OCI-LY3 (cell line): ENCODE measurements at regions not wholly inside any gene's neighbourhood (a gene's known extent, or its start where the extent isn't known, plus 50 kb on each side); places are given as distances from the start of the nearest gene placed in this dataset.

ENCODE experiments used
- EZH2phosphoT487 ChIP-seq: fragments of 200-600 bp; shearing (Covaris generic); IDR thresholded peaks from 2 replicates; pipeline ENCODE4 v1.6.1; 2018; ENCODE audit warnings: antibody characterized with exemption, mixed run types, low read depth
- TF ChIP-seq, protein P1 (sequence below): fragments of 200-600, 300-600 bp; sonication (generic); IDR thresholded peaks from 2 replicates; pipeline ENCODE4 v1.5.1; 2014; ENCODE audit warnings: antibody characterized with exemption, low read length, low read depth

DNA sequence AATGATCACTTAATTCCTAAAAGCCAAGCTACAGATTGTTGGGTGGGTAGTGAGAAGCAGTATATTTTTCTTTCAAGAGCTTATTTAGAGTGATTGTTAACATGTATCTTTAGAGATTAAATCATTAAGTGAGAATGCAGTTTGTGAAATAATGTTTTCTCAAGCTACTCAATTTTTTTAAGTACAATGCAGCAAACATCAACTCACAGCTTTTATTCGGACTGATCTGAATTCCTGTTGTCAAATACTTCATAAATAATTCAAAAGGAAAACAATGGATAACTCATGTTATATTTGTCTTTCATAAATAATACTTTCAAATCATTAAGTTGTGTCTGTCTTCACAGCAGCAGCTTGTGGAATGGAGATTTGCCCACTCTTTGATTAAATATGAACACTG is 271.1 kb upstream of the DEPDC1 start:
- TF ChIP-seq EZH2phosphoT487 = no peak
- TF ChIP-seq, protein P1, sequence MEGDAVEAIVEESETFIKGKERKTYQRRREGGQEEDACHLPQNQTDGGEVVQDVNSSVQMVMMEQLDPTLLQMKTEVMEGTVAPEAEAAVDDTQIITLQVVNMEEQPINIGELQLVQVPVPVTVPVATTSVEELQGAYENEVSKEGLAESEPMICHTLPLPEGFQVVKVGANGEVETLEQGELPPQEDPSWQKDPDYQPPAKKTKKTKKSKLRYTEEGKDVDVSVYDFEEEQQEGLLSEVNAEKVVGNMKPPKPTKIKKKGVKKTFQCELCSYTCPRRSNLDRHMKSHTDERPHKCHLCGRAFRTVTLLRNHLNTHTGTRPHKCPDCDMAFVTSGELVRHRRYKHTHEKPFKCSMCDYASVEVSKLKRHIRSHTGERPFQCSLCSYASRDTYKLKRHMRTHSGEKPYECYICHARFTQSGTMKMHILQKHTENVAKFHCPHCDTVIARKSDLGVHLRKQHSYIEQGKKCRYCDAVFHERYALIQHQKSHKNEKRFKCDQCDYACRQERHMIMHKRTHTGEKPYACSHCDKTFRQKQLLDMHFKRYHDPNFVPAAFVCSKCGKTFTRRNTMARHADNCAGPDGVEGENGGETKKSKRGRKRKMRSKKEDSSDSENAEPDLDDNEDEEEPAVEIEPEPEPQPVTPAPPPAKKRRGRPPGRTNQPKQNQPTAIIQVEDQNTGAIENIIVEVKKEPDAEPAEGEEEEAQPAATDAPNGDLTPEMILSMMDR = no peak
